ENCODE measurements at regions not wholly inside any gene's neighbourhood (a gene's known extent, or its start where the extent isn't known, plus 50 kb on each side); places are given as distances from the start of the nearest gene placed in this dataset.

- no peak for TF ChIP-seq ZNF8 (CRISPR knock-in tag; IDR thresholded peaks at IDR 0.05)
- TF ChIP-seq BACH2 (CRISPR knock-in tag; IDR thresholded peaks at IDR 0.05; ENCODE audit: borderline replicate concordance), result no peak
- no peak for TF ChIP-seq ZFP30 (CRISPR knock-in tag; IDR thresholded peaks at IDR 0.05)
- TF ChIP-seq ZNF70 (CRISPR knock-in tag; IDR thresholded peaks at IDR 0.05), result no peak
- no peak for TF ChIP-seq RARB (CRISPR knock-in tag; IDR thresholded peaks at IDR 0.05)
- TF ChIP-seq ISL1 (CRISPR knock-in tag; IDR thresholded peaks at IDR 0.05), result no peak
- TF ChIP-seq, protein P1, sequence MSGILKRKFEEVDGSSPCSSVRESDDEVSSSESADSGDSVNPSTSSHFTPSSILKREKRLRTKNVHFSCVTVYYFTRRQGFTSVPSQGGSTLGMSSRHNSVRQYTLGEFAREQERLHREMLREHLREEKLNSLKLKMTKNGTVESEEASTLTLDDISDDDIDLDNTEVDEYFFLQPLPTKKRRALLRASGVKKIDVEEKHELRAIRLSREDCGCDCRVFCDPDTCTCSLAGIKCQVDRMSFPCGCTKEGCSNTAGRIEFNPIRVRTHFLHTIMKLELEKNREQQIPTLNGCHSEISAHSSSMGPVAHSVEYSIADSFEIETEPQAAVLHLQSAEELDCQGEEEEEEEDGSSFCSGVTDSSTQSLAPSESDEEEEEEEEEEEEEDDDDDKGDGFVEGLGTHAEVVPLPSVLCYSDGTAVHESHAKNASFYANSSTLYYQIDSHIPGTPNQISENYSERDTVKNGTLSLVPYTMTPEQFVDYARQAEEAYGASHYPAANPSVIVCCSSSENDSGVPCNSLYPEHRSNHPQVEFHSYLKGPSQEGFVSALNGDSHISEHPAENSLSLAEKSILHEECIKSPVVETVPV (CRISPR knock-in tag; IDR thresholded peaks at IDR 0.05), result no peak
- ATAC-seq, result no peak
Measured at GRCh38 chr14:22500525-22500924, 88.5 kb downstream of the DAD1 start.

DNA sequence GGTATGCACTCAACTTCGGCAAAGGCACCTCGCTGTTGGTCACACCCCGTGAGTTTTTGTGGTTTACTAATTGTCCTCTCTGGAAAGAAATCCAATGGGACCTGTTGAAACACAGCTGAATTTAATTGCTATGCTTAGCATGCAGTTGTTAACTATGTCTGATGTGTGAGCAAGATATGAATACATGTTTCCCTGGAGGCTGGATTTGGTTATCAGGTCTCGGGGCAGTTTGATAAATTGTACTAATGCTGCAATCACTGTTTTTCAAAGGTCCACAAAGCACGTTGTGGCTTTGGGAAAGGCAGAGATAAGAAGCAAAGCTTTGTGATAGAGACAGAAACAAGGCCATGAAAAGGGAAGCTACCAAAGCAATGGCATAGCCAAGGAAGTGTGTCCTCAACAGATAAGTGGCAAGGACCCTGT, 91.3 kb downstream of the DAD1 start:
- no peak for ATAC-seq
- no peak for TF ChIP-seq ISL1 (CRISPR knock-in tag; IDR thresholded peaks at IDR 0.05)

DNA sequence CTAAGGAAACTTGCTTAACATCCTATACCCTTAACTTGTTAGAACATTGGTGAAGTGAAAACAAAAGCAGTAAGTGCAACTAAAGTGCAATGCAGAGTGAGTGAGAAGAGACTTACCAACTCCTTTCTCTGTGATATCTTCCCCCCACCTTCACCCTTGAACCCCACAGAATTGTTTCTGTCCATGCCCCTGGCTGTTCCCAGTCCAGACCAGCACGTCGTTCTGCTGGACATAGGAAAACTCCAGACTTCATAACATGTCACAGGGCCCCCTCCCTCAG, 91.9 kb downstream of the DAD1 start:
- ATAC-seq, result no peak

More for the DNA sequence above, 91.9 kb downstream of the DAD1 start:
- TF ChIP-seq TCF4 (CRISPR knock-in tag; IDR thresholded peaks at IDR 0.05; ENCODE audit: borderline replicate concordance), result no peak
- TF ChIP-seq OSR1 (CRISPR knock-in tag; IDR thresholded peaks at IDR 0.05), result no peak
- TF ChIP-seq ZC3H10 (CRISPR knock-in tag; IDR thresholded peaks at IDR 0.05), result no peak
- no peak for TF ChIP-seq ZNF70 (CRISPR knock-in tag; IDR thresholded peaks at IDR 0.05)
- TF ChIP-seq ESRRG (CRISPR knock-in tag; IDR thresholded peaks at IDR 0.05), result no peak
- TF ChIP-seq TOX (CRISPR knock-in tag; IDR thresholded peaks at IDR 0.05; ENCODE audit: borderline replicate concordance), result no peak
- TF ChIP-seq GLIS3 (CRISPR knock-in tag; IDR thresholded peaks at IDR 0.05), result no peak
- no peak for TF ChIP-seq ZFP3 (CRISPR knock-in tag; IDR thresholded peaks at IDR 0.05)
- no peak for TF ChIP-seq POU6F1 (CRISPR knock-in tag; IDR thresholded peaks at IDR 0.05; ENCODE audit: borderline replicate concordance, low read depth)
- no peak for TF ChIP-seq PPARA (CRISPR knock-in tag; IDR thresholded peaks at IDR 0.05; ENCODE audit: borderline replicate concordance)
- TF ChIP-seq ISL1 (CRISPR knock-in tag; IDR thresholded peaks at IDR 0.05), result no peak
- TF ChIP-seq, protein P1 (CRISPR knock-in tag; IDR thresholded peaks at IDR 0.05), result no peak
- TF ChIP-seq SNAI2 (CRISPR knock-in tag; IDR thresholded peaks at IDR 0.05), result no peak
- TF ChIP-seq ZNF565 (CRISPR knock-in tag; conservative IDR thresholded peaks at IDR 0.05; ENCODE audit: low read depth), result no peak
- TF ChIP-seq, protein P2, sequence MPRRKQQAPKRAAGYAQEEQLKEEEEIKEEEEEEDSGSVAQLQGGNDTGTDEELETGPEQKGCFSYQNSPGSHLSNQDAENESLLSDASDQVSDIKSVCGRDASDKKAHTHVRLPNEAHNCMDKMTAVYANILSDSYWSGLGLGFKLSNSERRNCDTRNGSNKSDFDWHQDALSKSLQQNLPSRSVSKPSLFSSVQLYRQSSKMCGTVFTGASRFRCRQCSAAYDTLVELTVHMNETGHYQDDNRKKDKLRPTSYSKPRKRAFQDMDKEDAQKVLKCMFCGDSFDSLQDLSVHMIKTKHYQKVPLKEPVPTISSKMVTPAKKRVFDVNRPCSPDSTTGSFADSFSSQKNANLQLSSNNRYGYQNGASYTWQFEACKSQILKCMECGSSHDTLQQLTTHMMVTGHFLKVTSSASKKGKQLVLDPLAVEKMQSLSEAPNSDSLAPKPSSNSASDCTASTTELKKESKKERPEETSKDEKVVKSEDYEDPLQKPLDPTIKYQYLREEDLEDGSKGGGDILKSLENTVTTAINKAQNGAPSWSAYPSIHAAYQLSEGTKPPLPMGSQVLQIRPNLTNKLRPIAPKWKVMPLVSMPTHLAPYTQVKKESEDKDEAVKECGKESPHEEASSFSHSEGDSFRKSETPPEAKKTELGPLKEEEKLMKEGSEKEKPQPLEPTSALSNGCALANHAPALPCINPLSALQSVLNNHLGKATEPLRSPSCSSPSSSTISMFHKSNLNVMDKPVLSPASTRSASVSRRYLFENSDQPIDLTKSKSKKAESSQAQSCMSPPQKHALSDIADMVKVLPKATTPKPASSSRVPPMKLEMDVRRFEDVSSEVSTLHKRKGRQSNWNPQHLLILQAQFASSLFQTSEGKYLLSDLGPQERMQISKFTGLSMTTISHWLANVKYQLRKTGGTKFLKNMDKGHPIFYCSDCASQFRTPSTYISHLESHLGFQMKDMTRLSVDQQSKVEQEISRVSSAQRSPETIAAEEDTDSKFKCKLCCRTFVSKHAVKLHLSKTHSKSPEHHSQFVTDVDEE (CRISPR knock-in tag; IDR thresholded peaks at IDR 0.05), result no peak
- TF ChIP-seq CSDC2 (CRISPR knock-in tag; IDR thresholded peaks at IDR 0.05), result no peak
- no peak for TF ChIP-seq BACH2 (CRISPR knock-in tag; IDR thresholded peaks at IDR 0.05; ENCODE audit: borderline replicate concordance)
- TF ChIP-seq PATZ1 (CRISPR knock-in tag; IDR thresholded peaks at IDR 0.05; ENCODE audit: borderline replicate concordance), result no peak
- TF ChIP-seq ZFP30 (CRISPR knock-in tag; IDR thresholded peaks at IDR 0.05), result no peak
- no peak for TF ChIP-seq ZNF8 (CRISPR knock-in tag; IDR thresholded peaks at IDR 0.05)
